H1 (cell line): ENCODE measurements at regions not wholly inside any gene's neighbourhood (a gene's known extent, or its start where the extent isn't known, plus 50 kb on each side); places are given as distances from the start of the nearest gene placed in this dataset.

Experiments
- ASH2L ChIP-seq: fragments of 200-600, 300-600 bp; sonication (generic); IDR thresholded peaks from one replicate; pipeline ENCODE4 v1.7.1; 2017; ENCODE audit warnings: low read length
- BRCA1 ChIP-seq: IDR thresholded peaks from 2 replicates; pipeline ENCODE4 v1.6.1; 2012; ENCODE audit warnings: low read depth, low read length, improper control_type of control experiment
- CTCF ChIP-seq, 3 experiments: IDR thresholded peaks; 1 replicate in 2 of 3; 2 replicates in 1 of 3; pipeline versions ENCODE4 v1.5.1 to v1.6.1; 2011; ENCODE audit warnings: low read length in 3 of 3, mild to moderate bottlenecking in 3 of 3, inconsistent platforms in 2 of 3, low read depth in 1 of 3, moderate library complexity in 1 of 3; ENCODE audit not compliant: insufficient read depth in 1 of 3; ENCODE audit errors: control extremely low read depth in 1 of 3
- EP300 ChIP-seq, 2 experiments: IDR thresholded peaks; 1 replicate in 1 of 2; 2 replicates in 1 of 2; pipeline ENCODE4 v1.6.1; 2011 to 2012; ENCODE audit warnings: low read depth in 2 of 2, low read length in 2 of 2, mild to moderate bottlenecking in 2 of 2, borderline replicate concordance in 1 of 2, inconsistent platforms in 1 of 2, moderate library complexity in 1 of 2
- EZH2 ChIP-seq: fragments of 200-600 bp; sonication (generic); IDR thresholded peaks from 2 replicates; pipeline ENCODE4 v1.7.1; 2012; ENCODE audit warnings: low read depth, mild to moderate bottlenecking, moderate library complexity, low read length, inconsistent platforms; ENCODE audit not compliant: severe bottlenecking
- KDM1A ChIP-seq: fragments of 200-600, 300-600 bp; sonication (generic); IDR thresholded peaks from 2 replicates; pipeline ENCODE4 v1.7.1; 2016; ENCODE audit warnings: mild to moderate bottlenecking, low read length, borderline replicate concordance
- POLR2A ChIP-seq, 2 experiments: IDR thresholded peaks; 1 replicate in 1 of 2; 2 replicates in 1 of 2; pipeline ENCODE4 v1.6.1; 2011; ENCODE audit warnings: low read depth in 2 of 2, low read length in 2 of 2, mild to moderate bottlenecking in 2 of 2; ENCODE audit errors: control extremely low read depth in 1 of 2
- POLR2AphosphoS5 ChIP-seq: IDR thresholded peaks from 2 replicates; pipeline ENCODE4 v1.6.1; 2011; ENCODE audit warnings: low read depth, low read length
- POU5F1 ChIP-seq: IDR thresholded peaks from 2 replicates; pipeline ENCODE4 v1.6.1; 2011; ENCODE audit warnings: low read depth, mild to moderate bottlenecking, low read length, moderate library complexity
- RXRA ChIP-seq: IDR thresholded peaks from 2 replicates; pipeline ENCODE4 v1.6.1; 2011; ENCODE audit warnings: low read depth, mild to moderate bottlenecking, low read length, moderate library complexity; ENCODE audit not compliant: insufficient read depth
- SP1 ChIP-seq: IDR thresholded peaks from 2 replicates; pipeline ENCODE4 v1.6.1; 2011; ENCODE audit warnings: low read depth, low read length
- TAF1 ChIP-seq: IDR thresholded peaks from 2 replicates; pipeline ENCODE4 v1.6.1; 2011; ENCODE audit warnings: mild to moderate bottlenecking, low read depth, low read length
- TAF7 ChIP-seq: optimal IDR thresholded peaks from 2 replicates; pipeline ENCODE3; 2011; ENCODE audit warnings: low read depth, mild to moderate bottlenecking, inconsistent platforms, low read length, moderate library complexity, borderline replicate concordance

- TF ChIP-seq CTCF (IDR thresholded peaks at IDR 0.05; ENCODE audit: control extremely low read depth in 1 of 3, insufficient read depth in 1 of 3, low read depth in 1 of 3, low read length in 3 of 3) (peak in 1 of 3 experiments; percentile 13; a peak in 1 of 4 replicates), POLR2A (IDR thresholded peaks at IDR 0.05; ENCODE audit: control extremely low read depth in 1 of 2, low read depth in 2 of 2, low read length in 2 of 2) (no peak), ASH2L (no peak), TAF7 (no peak), POLR2AphosphoS5 (no peak), EZH2 (no peak), EP300 (IDR thresholded peaks at IDR 0.05; ENCODE audit: borderline replicate concordance in 1 of 2, low read depth in 2 of 2, low read length in 2 of 2) (no peak), SP1 (no peak), TAF1 (no peak), RXRA (no peak), POU5F1 (no peak), KDM1A (no peak), BRCA1 (no peak)
Observed at GRCh38 chr14:97413966-97414717, 617.0 kb downstream of the VRK1 start.
